Heart left ventricle (tissue), 16 donors: ENCODE measurements at regions not wholly inside any gene's neighbourhood (a gene's known extent, or its start where the extent isn't known, plus 50 kb on each side); places are given as distances from the start of the nearest gene placed in this dataset.
A peak's percentile ranks its signal among the peaks of the same experiment; 100 is the strongest.

Source experiments
- ATAC-seq, 4 donors: fragments of 200-7000 bp; cut with Tn5 transposase; one replicate each; pipeline ENCODE4 v1.9.1; 2020 to 2022; ENCODE audit warnings: moderate library complexity in 4 of 4, mild to moderate bottlenecking in 3 of 4, moderate number of reproducible peaks in 1 of 4
- DNase-seq, 5 donors: peaks; one replicate each; pipeline ENCODE4 v3.0.0-alpha.2; 2020
- H3K27ac ChIP-seq, 12 donors: fragments of 200-600 bp; sonication (generic) in 4 of 12; one replicate each; pipeline versions ENCODE4 v1.5.0 to v1.8.0; 2016 to 2022; ENCODE audit warnings: mild to moderate bottlenecking in 2 of 12
- H3K27me3 ChIP-seq, 9 donors: fragments of 200-600 bp; sonication (generic) in 2 of 9; one replicate each; pipeline versions ENCODE4 v1.5.1 to v1.8.0; 2016 to 2022; ENCODE audit warnings: mild to moderate bottlenecking in 3 of 9
- H3K36me3 ChIP-seq, 9 donors: fragments of 200-600 bp; sonication (generic) in 2 of 9; one replicate each; pipeline versions ENCODE4 v1.5.0 to v1.8.0; 2018 to 2022; ENCODE audit warnings: mild to moderate bottlenecking in 2 of 9
- H3K4me1 ChIP-seq, 12 donors: fragments of 200-600 bp; sonication (generic) in 4 of 12; one replicate each; pipeline versions ENCODE4 v1.5.0 to v1.8.0; 2016 to 2022; ENCODE audit warnings: mild to moderate bottlenecking in 3 of 12
- H3K4me3 ChIP-seq, 12 donors: fragments of 200-600 bp; sonication (generic) in 4 of 12; one replicate each; pipeline versions ENCODE4 v1.5.0 to v1.8.0; 2017 to 2022; ENCODE audit warnings: mild to moderate bottlenecking in 9 of 12, moderate library complexity in 4 of 12
- H3K9me3 ChIP-seq, 12 donors: fragments of 200-600 bp; sonication (generic) in 4 of 12; one replicate each; pipeline versions ENCODE4 v1.5.0 to v1.8.0; 2016 to 2022; ENCODE audit warnings: mild to moderate bottlenecking in 1 of 12
- POLR2A ChIP-seq, 2 donors: fragments of 450-650 bp; IDR thresholded peaks; one replicate each; pipeline ENCODE4 v1.6.1; 2017; ENCODE audit warnings: antibody characterized with exemption in 2 of 2, mild to moderate bottlenecking in 2 of 2, moderate library complexity in 2 of 2
- WGBS, 4 donors: extraction: QIAGEN DNeasy Blood & Tissue Kit in 2 of 4; methylation state at CpG; one replicate each; pipeline versions ENCODE4 v1.1.5 to v1.1.7; 2013 to 2018; 5-methylcytosine and 5-hydroxymethylcytosine counted together
- intact Hi-C, 10 donors: fragments of 100-400 bp; cut with DNase I; formaldehyde crosslinking; loops; one replicate each; pipeline versions ENCODE4 v1.11.1 to v1.14.2; 2022
- TF ChIP-seq, protein P1 (sequence below), 12 donors: fragments of 200-600 bp; sonication (generic) in 4 of 12; IDR thresholded peaks; one replicate each; pipeline versions ENCODE4 v1.5.0 to v1.8.0; 2018 to 2022; ENCODE audit warnings: antibody characterized with exemption in 12 of 12, mild to moderate bottlenecking in 5 of 12
- donor health status: ischemic (EF 13 %, LVEDD 7.1; RV severe dilation, severe dysfunction).
- donor health status: healthy with polysubstance abuse.
- donor health status: DM: no; HTN: yes; CAD: no.
- donor health status: DM: no; HTN: no; CAD: no.
- donor health status: ischemic (EF 25% LVEDD 6.9; RV normal size, moderate dysfunction).
- donor health status: ischemic (EF 25% LVEDD 5.7; RV mildly dilated, moderate dysfunction).
- donor health status: healthy.
- donor health status: DM: yes; HTN: yes; CAD: no.
- donor health status: ischemic (EF 35%, LVEDD 5.7; RV mildly dilated, moderate dysfunction).
- donor health status: nonischemic (EF 11% LVEDD 7.7; RV severe dilation, severe dysfunction).
- donor health status: DM: yes; HTN: yes; CAD: no.
- donor health status: PGD.
- donor health status: ischemic (EF 29% LVEDD 5.4; RV normal size, mild dysfunction).
- donor health status: nonischemic (EF 23%, LVEDD 6.1; RV moderate dilation, normal function).

DNA sequence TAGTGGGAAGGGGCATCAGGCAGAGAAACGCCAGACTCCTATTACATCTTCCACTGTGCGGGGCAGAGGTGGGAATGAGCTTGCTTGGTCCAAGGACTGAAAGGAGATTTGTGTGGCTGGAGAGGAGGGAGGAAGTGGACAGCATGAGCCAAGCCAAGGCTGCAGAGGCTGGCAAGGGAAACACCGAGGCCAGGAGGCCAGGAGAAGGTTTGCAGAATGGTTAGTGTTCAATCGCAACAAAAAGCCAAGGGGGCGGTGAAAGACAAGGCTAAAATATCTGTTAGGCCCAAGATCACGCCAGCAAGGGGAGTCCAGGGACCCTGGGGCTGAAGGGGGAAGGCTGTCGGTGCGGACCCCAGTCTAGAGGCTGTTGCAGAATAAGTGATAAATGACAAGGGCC lies 75.8 kb downstream of the CPN2 start:
- TF ChIP-seq, protein P1, sequence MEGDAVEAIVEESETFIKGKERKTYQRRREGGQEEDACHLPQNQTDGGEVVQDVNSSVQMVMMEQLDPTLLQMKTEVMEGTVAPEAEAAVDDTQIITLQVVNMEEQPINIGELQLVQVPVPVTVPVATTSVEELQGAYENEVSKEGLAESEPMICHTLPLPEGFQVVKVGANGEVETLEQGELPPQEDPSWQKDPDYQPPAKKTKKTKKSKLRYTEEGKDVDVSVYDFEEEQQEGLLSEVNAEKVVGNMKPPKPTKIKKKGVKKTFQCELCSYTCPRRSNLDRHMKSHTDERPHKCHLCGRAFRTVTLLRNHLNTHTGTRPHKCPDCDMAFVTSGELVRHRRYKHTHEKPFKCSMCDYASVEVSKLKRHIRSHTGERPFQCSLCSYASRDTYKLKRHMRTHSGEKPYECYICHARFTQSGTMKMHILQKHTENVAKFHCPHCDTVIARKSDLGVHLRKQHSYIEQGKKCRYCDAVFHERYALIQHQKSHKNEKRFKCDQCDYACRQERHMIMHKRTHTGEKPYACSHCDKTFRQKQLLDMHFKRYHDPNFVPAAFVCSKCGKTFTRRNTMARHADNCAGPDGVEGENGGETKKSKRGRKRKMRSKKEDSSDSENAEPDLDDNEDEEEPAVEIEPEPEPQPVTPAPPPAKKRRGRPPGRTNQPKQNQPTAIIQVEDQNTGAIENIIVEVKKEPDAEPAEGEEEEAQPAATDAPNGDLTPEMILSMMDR (IDR thresholded peaks at IDR 0.05), result no peak
- no peak for TF ChIP-seq POLR2A (IDR thresholded peaks at IDR 0.05)
- no peaks in the 10 kb centered on the region for H3K27me3 ChIP-seq
- peak overlapping the region in 2 of 12 donors; percentile 39 to 46 for H3K27ac ChIP-seq
- no peaks in the 10 kb centered on the region for H3K36me3 ChIP-seq
- ATAC-seq (no peak), DNase-seq (peak in 2 of 5 donors; percentile 15 to 22)
- intact Hi-C loops, result loop anchor here in 1 of 10 donors (10.0 kb wide), 1 partner anchor 200 kb away; no protein-coding TSS in a partner anchor
- 75 to 88% (median 83%) methylated on average over 8 of the region's 8 CpGs for WGBS, 4 donors
- H3K4me1 ChIP-seq, result peaks cover 10 to 66% (median 45%) of the 10 kb centered on the region in 12 donors
- no peaks in the 10 kb centered on the region for H3K9me3 ChIP-seq
- H3K4me3 ChIP-seq, result no peak overlapping the region

DNA sequence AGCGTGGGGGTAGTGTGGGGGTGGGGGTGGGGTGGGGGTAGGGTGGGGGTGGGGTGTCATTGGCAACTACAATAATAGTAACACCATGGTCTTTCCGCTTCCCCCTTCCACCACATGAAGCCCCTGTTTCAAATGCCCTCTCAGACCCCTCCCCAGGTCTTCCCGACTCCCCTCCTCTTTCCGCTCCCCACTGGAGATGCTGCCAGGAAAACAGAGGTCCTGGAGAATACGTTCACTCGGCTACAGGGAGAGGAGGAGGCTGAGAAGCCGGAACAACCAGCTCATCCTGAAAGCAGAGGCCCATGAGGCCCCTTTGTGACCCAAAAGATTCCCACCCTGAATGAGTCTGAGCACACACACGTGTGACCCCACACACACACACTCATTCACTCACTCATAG lies 75.4 kb downstream of the CPN2 start:
- no peak for ATAC-seq
- H3K4me3 ChIP-seq, result no peak overlapping the region
- peak in 2 of 5 donors; percentile 12 to 15 for DNase-seq
- no peak for TF ChIP-seq POLR2A (IDR thresholded peaks at IDR 0.05)
- TF ChIP-seq, protein P1 (IDR thresholded peaks at IDR 0.05), result no peak
- peak overlapping the region in 2 of 12 donors; percentile 5 to 86 for H3K27ac ChIP-seq
- peaks cover 10 to 61% (median 41%) of the 10 kb centered on the region in 12 donors for H3K4me1 ChIP-seq
- no peaks in the 10 kb centered on the region for H3K9me3 ChIP-seq
- H3K36me3 ChIP-seq, result no peaks in the 10 kb centered on the region
- 74 to 75% (median 75%) methylated on average over 7 of the region's 8 CpGs for WGBS, 4 donors
- no peaks in the 10 kb centered on the region for H3K27me3 ChIP-seq
- intact Hi-C loops, result loop anchor here in 1 of 10 donors (10.0 kb wide), 1 partner anchor 201 kb away; no protein-coding TSS in a partner anchor

DNA sequence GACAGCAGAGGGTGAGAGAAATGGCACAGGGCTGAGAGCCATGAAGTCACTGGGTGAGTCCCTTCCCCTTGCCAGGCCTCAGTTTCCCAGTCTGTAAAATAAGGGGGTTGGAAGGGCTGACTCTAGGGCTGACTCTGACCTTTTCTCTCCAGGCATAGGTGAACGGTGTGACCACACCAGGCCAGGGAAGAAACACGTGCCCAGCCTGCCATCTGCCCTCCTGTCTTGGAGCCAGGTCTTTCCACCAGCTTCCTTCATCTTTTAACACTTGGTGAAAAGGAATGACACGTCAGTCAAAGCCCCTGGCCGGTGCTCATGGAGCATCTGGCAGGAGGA lies 74.4 kb downstream of the CPN2 start:
- peak overlapping the region in 8 of 12 donors; percentile 2 to 86 (median 68) for H3K27ac ChIP-seq
- no peak for TF ChIP-seq POLR2A (IDR thresholded peaks at IDR 0.05)
- TF ChIP-seq, protein P1 (IDR thresholded peaks at IDR 0.05), result no peak
- peaks cover 0 to under 1% (median 0%) of the 10 kb centered on the region in 9 donors for H3K27me3 ChIP-seq
- DNase-seq (no peak), ATAC-seq (no peak)
- no peaks in the 10 kb centered on the region for H3K36me3 ChIP-seq
- intact Hi-C loops, result loop anchor here in 1 of 10 donors (10.0 kb wide), 1 partner anchor 202 kb away; no protein-coding TSS in a partner anchor
- WGBS, 4 donors, result 33 to 41% (median 35%) methylated on average over 4 of the region's 4 CpGs
- peaks cover 4 to 51% (median 31%) of the 10 kb centered on the region in 12 donors for H3K4me1 ChIP-seq
- H3K9me3 ChIP-seq, result no peaks in the 10 kb centered on the region
- H3K4me3 ChIP-seq, result no peak overlapping the region

DNA sequence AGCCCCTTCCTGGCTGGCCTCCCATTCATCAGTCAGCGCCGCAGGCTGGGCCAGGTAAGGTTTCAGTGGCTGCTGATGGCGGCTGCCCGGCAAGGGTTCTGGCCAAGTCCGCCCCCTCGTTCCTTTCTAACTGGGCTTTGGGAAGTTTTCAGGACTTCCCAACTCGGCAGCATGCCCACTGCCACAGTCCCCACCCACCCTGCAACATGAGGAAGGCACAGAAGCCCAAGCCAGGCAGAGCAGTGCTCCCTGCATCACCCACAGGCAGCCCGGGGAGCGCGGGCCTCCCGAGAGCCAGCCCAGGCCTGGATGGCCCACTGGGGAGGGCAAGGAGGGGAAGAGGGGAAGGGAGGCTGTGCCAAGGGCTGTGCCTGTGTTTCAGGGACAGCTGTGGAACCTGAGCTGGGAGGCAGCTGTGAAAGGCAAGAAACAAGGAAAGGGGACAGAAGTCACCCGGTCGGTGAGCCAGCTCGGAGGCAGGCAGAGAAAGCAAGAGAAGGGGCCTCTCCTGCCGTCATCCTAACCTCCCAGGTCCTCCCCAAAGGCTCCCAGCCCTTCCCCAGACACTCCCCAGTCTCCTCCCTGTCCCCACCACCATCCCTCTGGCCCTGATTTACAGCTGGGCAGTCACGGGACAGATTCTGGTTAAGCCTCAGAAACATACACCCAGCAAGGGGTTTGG lies 73.9 kb downstream of the CPN2 start:
- DNase-seq (peak in 4 of 5 donors; percentile 49 to 70 (median 64)), ATAC-seq (peak; percentile 36 to 61 (median 58))
- Histone ChIP-seq H3K27me3 (peaks cover 0 to 4% (median 0%) of the 10 kb centered on the region in 9 donors), H3K36me3 (no peaks in the 10 kb centered on the region), H3K4me3 (no peak overlapping the region), H3K27ac (peak overlapping the region in 11 of 12 donors; percentile 2 to 86 (median 58)), H3K9me3 (no peaks in the 10 kb centered on the region), H3K4me1 (peaks cover 4 to 48% (median 27%) of the 10 kb centered on the region in 12 donors)
- WGBS, 4 donors, result 39 to 48% (median 45%) methylated on average over 10 to 16 of the region's 16 CpGs
- TF ChIP-seq, protein P1 (IDR thresholded peaks at IDR 0.05), result no peak
- TF ChIP-seq POLR2A (IDR thresholded peaks at IDR 0.05), result no peak
- intact Hi-C loops, result loop anchor here in 1 of 10 donors (10.0 kb wide), 1 partner anchor 202 kb away; no protein-coding TSS in a partner anchor
